ENCODE measurements at regions not wholly inside any gene's neighbourhood (a gene's known extent, or its start where the extent isn't known, plus 50 kb on each side); places are given as distances from the start of the nearest gene placed in this dataset.
"Not testable (repeated sequence)": the region's sequence is repeated elsewhere in the genome, so short reads cannot be mapped to it uniquely, and the experiment has no call there.

DNA sequence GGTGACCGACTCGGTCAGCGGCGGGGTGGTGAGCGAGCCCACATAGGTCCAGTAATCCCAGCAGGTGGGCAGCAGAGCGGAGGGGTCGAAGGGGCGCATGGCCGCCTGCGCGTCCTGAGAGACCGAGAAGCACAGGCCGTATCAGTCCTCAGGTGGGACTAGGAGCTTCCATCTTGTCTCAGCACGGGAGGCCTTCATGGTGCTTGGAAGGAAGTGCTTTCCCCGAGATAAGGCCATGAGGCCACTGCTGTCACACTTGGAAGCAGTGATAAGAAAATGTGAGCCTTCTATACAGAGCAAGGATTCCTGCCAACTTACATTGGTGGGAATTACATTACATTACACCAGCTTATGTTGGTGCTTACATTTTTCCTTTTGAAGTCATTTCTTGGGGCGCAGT, 62.6 kb upstream of the METTL9 start:
- not testable (repeated sequence) for DNase-seq

DNA sequence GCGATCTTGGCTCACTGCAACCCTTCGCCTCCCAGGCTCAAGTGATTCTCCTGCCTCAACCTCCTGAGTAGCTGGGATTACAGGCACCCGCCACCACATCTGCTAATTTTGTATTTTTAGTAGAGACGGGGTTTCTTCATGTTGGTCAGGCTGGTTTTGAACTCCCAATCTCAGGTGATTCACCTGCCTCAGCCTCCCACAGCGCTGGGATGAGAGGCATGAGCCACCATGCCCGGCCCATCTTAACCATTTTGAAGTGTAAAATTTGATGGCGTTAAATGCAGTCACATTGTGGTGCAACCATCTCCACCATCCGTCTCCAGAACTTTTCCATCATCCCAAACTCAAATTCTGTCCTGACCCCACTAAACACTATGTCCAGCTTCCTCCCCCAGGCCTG, 61.8 kb upstream of the METTL9 start:
- not testable (repeated sequence) for H3K27ac ChIP-seq (ENCODE audit: insufficient read depth, low read length, poor library complexity, severe bottlenecking); DNase-seq; H3K27me3 ChIP-seq (replicated peaks; ENCODE audit: control insufficient read depth, insufficient read depth, low read length, poor library complexity, severe bottlenecking); H3K36me3 ChIP-seq (ENCODE audit: control insufficient read depth, insufficient read depth, low read length); H3K4me3 ChIP-seq (ENCODE audit: insufficient read depth, low read depth, low read length, poor library complexity, severe bottlenecking); H3K9me3 ChIP-seq (ENCODE audit: control insufficient read depth, low read length); H3K4me1 ChIP-seq (ENCODE audit: control insufficient read depth, insufficient read depth, low read length, poor library complexity, severe bottlenecking)

More for the DNA sequence above, 62.6 kb upstream of the METTL9 start:
- H3K27ac ChIP-seq (ENCODE audit: insufficient read depth, low read length, poor library complexity, severe bottlenecking); H3K9me3 ChIP-seq (ENCODE audit: control insufficient read depth, low read length); H3K27me3 ChIP-seq (replicated peaks; ENCODE audit: control insufficient read depth, insufficient read depth, low read length, poor library complexity, severe bottlenecking); H3K4me3 ChIP-seq (ENCODE audit: insufficient read depth, low read depth, low read length, poor library complexity, severe bottlenecking); H3K4me1 ChIP-seq (ENCODE audit: control insufficient read depth, insufficient read depth, low read length, poor library complexity, severe bottlenecking); H3K36me3 ChIP-seq (ENCODE audit: control insufficient read depth, insufficient read depth, low read length): not testable (repeated sequence)

DNA sequence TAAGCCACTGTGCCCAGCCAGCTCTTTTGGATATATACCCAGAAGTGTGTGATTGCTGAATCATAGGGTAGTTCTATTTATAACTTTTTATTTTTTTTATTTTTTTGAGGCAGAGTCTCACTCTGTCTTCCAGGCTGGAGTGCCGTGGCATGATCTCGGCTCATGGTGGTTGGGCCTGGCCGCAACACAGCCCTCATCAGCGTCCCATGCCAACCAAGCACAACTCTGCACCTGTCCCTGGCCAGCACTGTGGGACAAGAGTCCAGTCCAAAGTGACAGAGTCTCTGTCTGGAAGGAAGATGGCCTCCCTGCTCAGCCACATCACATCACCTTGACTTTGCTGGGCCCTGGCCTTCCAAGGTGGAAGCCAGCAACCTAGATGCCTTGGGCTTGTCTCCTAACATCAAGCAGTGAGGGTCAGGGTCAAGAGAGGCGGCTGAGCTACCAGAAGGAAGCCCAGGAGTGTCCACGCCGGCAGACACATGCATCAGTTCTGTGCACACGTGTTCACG, 60.2 kb upstream of the METTL9 start:
- not testable (repeated sequence) for H3K9me3 ChIP-seq (ENCODE audit: control insufficient read depth, low read length); H3K36me3 ChIP-seq (ENCODE audit: control insufficient read depth, insufficient read depth, low read length); DNase-seq; H3K27me3 ChIP-seq (replicated peaks; ENCODE audit: control insufficient read depth, insufficient read depth, low read length, poor library complexity, severe bottlenecking); H3K4me3 ChIP-seq (ENCODE audit: insufficient read depth, low read depth, low read length, poor library complexity, severe bottlenecking); H3K4me1 ChIP-seq (ENCODE audit: control insufficient read depth, insufficient read depth, low read length, poor library complexity, severe bottlenecking); H3K27ac ChIP-seq (ENCODE audit: insufficient read depth, low read length, poor library complexity, severe bottlenecking)

DNA sequence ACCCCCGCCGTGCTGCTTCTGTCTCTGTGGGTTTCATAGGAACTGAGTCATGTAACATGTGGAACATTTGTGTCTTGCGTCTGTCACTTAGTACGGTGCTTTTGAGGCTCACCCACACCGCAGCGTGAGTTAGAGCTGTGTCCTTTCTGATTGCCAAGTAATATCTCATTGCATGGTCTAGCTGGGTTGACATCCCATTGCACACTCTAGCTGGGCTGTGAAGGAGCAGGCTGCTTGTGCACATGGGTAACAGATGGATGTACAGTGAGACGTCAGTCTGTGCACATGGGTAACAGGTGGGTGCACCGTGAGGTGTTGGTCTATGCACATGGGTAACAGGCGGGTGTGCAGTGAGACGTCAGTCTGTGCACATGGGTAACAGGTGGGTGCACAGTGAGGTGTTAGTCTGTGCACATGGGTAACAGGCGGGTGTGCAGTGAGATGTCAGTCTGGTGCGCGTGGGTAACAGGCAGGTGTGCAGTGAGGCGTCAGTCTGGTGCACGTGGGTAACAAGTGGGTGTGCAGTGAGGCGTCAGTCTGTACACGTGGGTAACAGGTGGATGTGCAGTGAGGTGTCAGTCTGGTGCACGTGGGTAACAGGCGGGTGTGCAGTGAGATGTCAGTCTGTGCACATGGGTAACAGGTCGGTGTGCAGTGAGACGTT, 58.5 kb upstream of the METTL9 start:
- DNase-seq, result peak in 2 of 3 donors; percentile 20 to 32
- not testable (repeated sequence) for H3K36me3 ChIP-seq (ENCODE audit: control insufficient read depth, insufficient read depth, low read length); H3K4me1 ChIP-seq (ENCODE audit: control insufficient read depth, insufficient read depth, low read length, poor library complexity, severe bottlenecking); H3K27ac ChIP-seq (ENCODE audit: insufficient read depth, low read length, poor library complexity, severe bottlenecking); H3K9me3 ChIP-seq (ENCODE audit: control insufficient read depth, low read length); H3K4me3 ChIP-seq (ENCODE audit: insufficient read depth, low read depth, low read length, poor library complexity, severe bottlenecking); H3K27me3 ChIP-seq (replicated peaks; ENCODE audit: control insufficient read depth, insufficient read depth, low read length, poor library complexity, severe bottlenecking)

DNA sequence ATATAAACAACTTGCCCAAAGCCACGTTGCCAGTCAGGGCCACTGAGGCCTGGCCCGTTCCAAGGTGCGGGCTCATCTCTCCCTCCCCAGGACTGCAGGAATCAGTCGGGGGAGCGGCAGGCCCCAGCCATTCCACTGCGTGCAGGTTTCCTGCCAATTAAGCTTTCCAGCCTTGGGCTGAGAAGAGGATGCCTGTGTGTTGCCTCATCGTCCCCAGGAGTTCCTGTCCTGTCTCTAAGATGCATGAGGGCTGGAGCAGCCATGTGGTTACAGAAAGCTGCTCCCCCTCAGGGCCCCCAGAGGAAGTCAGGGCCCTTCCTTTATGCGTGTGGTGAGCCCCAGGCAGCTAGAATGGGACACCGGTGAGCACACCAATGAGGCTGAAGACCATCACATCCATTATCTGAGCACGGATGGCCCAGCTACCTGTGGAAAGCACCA, 57.7 kb upstream of the METTL9 start:
- not testable (repeated sequence) for H3K36me3 ChIP-seq (ENCODE audit: control insufficient read depth, insufficient read depth, low read length); H3K27me3 ChIP-seq (replicated peaks; ENCODE audit: control insufficient read depth, insufficient read depth, low read length, poor library complexity, severe bottlenecking); H3K27ac ChIP-seq (ENCODE audit: insufficient read depth, low read length, poor library complexity, severe bottlenecking); H3K9me3 ChIP-seq (ENCODE audit: control insufficient read depth, low read length); H3K4me1 ChIP-seq (ENCODE audit: control insufficient read depth, insufficient read depth, low read length, poor library complexity, severe bottlenecking); H3K4me3 ChIP-seq (ENCODE audit: insufficient read depth, low read depth, low read length, poor library complexity, severe bottlenecking)
- DNase-seq, result peak in 1 of 3 donors; percentile 9

DNA sequence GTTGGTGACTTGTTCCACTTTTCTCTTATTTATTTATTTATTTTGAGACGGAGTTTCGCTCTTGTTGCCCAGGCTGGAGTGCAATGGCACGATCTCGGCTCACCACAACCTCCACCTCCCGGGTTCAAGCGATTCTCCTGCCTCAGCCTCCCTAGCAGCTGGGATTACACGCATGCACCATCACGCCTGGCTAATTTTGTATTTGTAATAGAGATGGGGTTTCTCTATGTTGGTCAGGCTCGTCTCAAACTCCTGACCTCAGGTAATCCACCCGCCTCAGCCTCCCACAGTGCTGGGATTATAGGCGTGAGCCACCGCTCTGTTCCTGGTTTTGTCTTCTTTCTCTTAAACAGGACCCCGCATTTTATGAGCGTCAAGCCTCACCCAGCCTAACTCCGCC, 57.3 kb upstream of the METTL9 start:
- H3K4me1 ChIP-seq (ENCODE audit: control insufficient read depth, insufficient read depth, low read length, poor library complexity, severe bottlenecking); DNase-seq; H3K27ac ChIP-seq (ENCODE audit: insufficient read depth, low read length, poor library complexity, severe bottlenecking); H3K9me3 ChIP-seq (ENCODE audit: control insufficient read depth, low read length); H3K4me3 ChIP-seq (ENCODE audit: insufficient read depth, low read depth, low read length, poor library complexity, severe bottlenecking); H3K36me3 ChIP-seq (ENCODE audit: control insufficient read depth, insufficient read depth, low read length); H3K27me3 ChIP-seq (replicated peaks; ENCODE audit: control insufficient read depth, insufficient read depth, low read length, poor library complexity, severe bottlenecking): not testable (repeated sequence)

DNA sequence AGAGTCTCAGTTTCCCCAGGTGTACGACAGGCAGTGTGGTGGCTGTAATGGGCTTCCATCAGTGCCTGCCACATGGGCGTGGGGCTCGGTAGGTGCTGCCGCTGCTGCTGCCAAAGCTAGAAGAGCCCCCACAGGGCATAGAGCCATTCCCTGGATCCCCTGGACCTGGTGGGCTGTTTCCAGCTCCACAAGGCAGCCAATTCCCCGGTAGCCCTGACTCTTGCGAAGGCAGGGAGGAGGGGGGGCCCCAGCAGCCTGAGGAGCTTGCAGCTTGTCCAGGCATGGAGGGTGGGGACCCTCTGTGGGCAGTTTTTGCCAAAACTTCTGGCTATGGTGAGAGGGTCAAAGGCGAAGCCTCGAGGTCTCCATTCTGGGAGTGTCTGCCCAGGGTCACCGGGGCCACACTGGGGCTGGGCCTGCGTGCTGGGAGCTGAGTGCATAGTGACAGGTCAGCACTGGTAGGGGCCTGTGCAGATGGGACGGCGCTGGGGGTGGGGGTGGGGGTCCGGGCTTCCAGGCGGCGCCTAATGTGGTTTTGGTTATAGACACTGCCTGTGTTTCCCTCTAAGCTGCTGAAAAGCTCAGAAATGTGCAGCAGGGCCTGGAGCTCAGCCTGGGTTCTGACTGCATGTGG, 56.8 kb upstream of the METTL9 start:
- DNase-seq; H3K4me1 ChIP-seq (ENCODE audit: control insufficient read depth, insufficient read depth, low read length, poor library complexity, severe bottlenecking); H3K36me3 ChIP-seq (ENCODE audit: control insufficient read depth, insufficient read depth, low read length); H3K4me3 ChIP-seq (ENCODE audit: insufficient read depth, low read depth, low read length, poor library complexity, severe bottlenecking); H3K9me3 ChIP-seq (ENCODE audit: control insufficient read depth, low read length); H3K27me3 ChIP-seq (replicated peaks; ENCODE audit: control insufficient read depth, insufficient read depth, low read length, poor library complexity, severe bottlenecking); H3K27ac ChIP-seq (ENCODE audit: insufficient read depth, low read length, poor library complexity, severe bottlenecking): not testable (repeated sequence)

DNA sequence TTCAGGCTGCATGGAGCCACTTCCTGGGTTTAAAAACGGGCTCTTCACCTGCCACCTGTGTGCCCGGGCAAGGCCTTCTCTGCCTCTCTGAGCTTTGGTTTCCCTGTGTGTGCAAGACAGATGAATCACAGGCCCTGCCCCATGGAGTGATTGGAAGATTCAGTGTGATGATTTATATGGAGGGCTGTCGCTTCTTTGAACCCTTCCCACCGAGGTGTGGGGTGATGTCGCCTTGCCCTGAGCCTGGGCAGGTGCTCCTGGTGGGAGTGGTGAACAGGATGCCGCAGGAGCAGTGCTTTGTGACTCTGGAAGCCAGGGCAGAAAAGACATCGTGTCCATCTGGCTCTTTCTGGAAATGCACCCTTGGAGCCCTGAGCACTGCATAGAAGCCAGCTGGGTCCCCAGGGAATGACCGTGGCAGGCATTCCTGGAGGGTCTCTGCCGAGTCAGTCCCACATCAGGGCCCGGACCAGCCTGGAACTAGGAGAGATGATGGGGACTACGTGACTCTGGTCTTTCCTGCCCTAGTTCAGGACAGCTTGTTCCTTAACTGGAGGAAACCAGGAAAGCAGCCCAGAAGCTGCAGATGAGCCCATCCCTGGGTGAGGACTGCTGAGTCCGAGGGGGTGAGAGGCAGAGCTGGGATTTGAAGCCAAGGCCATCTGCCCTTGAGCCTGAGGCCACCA, 56.1 kb upstream of the METTL9 start:
- not testable (repeated sequence) for H3K4me1 ChIP-seq (ENCODE audit: control insufficient read depth, insufficient read depth, low read length, poor library complexity, severe bottlenecking); H3K27me3 ChIP-seq (replicated peaks; ENCODE audit: control insufficient read depth, insufficient read depth, low read length, poor library complexity, severe bottlenecking); H3K9me3 ChIP-seq (ENCODE audit: control insufficient read depth, low read length); H3K36me3 ChIP-seq (ENCODE audit: control insufficient read depth, insufficient read depth, low read length); H3K27ac ChIP-seq (ENCODE audit: insufficient read depth, low read length, poor library complexity, severe bottlenecking); H3K4me3 ChIP-seq (ENCODE audit: insufficient read depth, low read depth, low read length, poor library complexity, severe bottlenecking); DNase-seq

DNA sequence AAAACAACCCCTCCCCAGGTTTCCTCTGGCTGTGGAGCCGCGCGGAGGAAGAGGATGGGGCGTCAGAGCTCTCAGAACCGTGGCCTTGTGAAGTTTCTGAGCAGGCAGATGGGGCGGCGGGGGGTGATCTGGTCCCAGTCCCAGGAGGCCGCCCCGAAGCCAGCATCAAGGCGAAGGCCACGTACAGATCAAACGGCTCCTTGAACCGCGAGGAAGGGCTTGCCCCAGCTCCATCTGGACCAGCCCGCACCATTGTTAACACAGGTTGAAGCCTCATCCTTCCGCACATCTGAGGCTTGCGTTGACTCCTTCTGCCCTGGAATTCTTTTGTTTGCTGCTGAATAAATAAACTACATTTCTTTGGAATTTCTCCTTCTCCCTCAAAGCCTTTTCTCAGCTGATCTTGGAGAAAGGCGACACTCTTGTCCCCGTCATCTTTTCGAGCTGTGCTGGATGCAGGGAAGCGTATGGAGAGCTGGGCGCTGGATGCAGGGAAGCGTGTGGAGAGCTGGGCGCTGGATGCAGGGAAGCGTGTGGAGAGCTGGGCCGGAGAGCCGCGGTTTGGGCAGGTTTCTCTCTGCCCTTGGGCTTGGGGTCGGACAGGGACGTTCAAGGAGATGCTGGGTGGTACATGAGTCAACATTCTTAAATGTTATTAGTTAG, 53.6 kb upstream of the METTL9 start:
- H3K27me3 ChIP-seq (replicated peaks; ENCODE audit: control insufficient read depth, insufficient read depth, low read length, poor library complexity, severe bottlenecking); H3K9me3 ChIP-seq (ENCODE audit: control insufficient read depth, low read length); H3K27ac ChIP-seq (ENCODE audit: insufficient read depth, low read length, poor library complexity, severe bottlenecking); H3K36me3 ChIP-seq (ENCODE audit: control insufficient read depth, insufficient read depth, low read length); H3K4me1 ChIP-seq (ENCODE audit: control insufficient read depth, insufficient read depth, low read length, poor library complexity, severe bottlenecking); DNase-seq; H3K4me3 ChIP-seq (ENCODE audit: insufficient read depth, low read depth, low read length, poor library complexity, severe bottlenecking): not testable (repeated sequence)

DNA sequence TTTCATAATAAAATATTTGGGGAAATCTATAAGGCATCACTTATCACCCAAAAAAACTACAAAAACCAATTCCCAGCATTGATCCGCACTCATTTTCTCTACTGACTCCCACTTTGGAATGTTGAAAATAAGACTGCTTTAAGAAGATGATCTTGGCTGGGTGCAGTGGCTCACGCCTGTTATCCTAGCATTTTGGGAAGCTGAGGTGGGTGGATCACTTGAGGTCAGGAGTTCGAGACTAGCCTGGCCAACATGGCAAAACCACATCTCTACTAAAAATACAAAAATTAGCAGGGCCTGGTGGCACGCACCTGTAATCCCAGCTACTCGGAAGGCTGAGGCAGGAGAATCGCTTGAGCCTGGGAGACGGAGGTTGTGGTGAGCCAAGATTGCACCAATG, 50.0 kb upstream of the METTL9 start:
- not testable (repeated sequence) for H3K4me1 ChIP-seq (ENCODE audit: control insufficient read depth, insufficient read depth, low read length, poor library complexity, severe bottlenecking); H3K4me3 ChIP-seq (ENCODE audit: insufficient read depth, low read depth, low read length, poor library complexity, severe bottlenecking); H3K27me3 ChIP-seq (replicated peaks; ENCODE audit: control insufficient read depth, insufficient read depth, low read length, poor library complexity, severe bottlenecking); DNase-seq; H3K36me3 ChIP-seq (ENCODE audit: control insufficient read depth, insufficient read depth, low read length); H3K9me3 ChIP-seq (ENCODE audit: control insufficient read depth, low read length); H3K27ac ChIP-seq (ENCODE audit: insufficient read depth, low read length, poor library complexity, severe bottlenecking)
